Stimulated activated CD4-positive, alpha-beta T cell treated with anti-CD3 and anti-CD28 coated beads, TNF-alpha, amount 100 ng/mL, for 48 hours (primary cell): ENCODE measurements at regions not wholly inside any gene's neighbourhood (a gene's known extent, or its start where the extent isn't known, plus 50 kb on each side); places are given as distances from the start of the nearest gene placed in this dataset.

ENCODE experiments used
- DNase-seq, 3 donors: peaks; one replicate each; pipeline ENCODE4 v3.0.0-alpha.2; 2020; ENCODE audit warnings: low read depth in 3 of 3

- DNase-seq: no peak
Measured at GRCh38 chr4:181162266-181162665, 1080.9 kb upstream of the TENM3 start.

GRCh38 chr4:181162676-181163075, 1080.5 kb upstream of the TENM3 start:
- DNase-seq: no peak

GRCh38 chr4:181166742-181167399, 1076.3 kb upstream of the TENM3 start:
- DNase-seq: no peak

- no peak for DNase-seq
Measured at GRCh38 chr4:181168011-181168805, 1075.0 kb upstream of the TENM3 start.

GRCh38 chr4:181173046-181173445, 1070.2 kb upstream of the TENM3 start:
- DNase-seq: no peak

- no peak for DNase-seq
Measured at GRCh38 chr4:181176306-181176705, 1066.9 kb upstream of the TENM3 start.

GRCh38 chr4:181181331-181181730, 1061.9 kb upstream of the TENM3 start:
- DNase-seq: no peak

- no peak for DNase-seq
Measured at GRCh38 chr4:181189751-181190150, 1053.5 kb upstream of the TENM3 start.

- DNase-seq: no peak
Measured at GRCh38 chr4:181193131-181193930, 1049.9 kb upstream of the TENM3 start.

- no peak for DNase-seq
Measured at GRCh38 chr4:181194096-181194495, 1049.1 kb upstream of the TENM3 start.

GRCh38 chr4:181200076-181200475, 1043.1 kb upstream of the TENM3 start:
- DNase-seq: no peak

- no peak for DNase-seq
Measured at GRCh38 chr4:181202240-181202639, 1041.0 kb upstream of the TENM3 start.

GRCh38 chr4:181204109-181204508, 1039.1 kb upstream of the TENM3 start:
- DNase-seq: no peak

GRCh38 chr4:181213551-181213950, 1029.7 kb upstream of the TENM3 start:
- DNase-seq: no peak

- no peak for DNase-seq
Measured at GRCh38 chr4:181216501-181216900, 1026.7 kb upstream of the TENM3 start.

GRCh38 chr4:181219783-181220416, 1023.3 kb upstream of the TENM3 start:
- no peak for DNase-seq

GRCh38 chr4:181224852-181225251, 1018.4 kb upstream of the TENM3 start:
- DNase-seq: no peak

GRCh38 chr4:181225616-181226261, 1017.5 kb upstream of the TENM3 start:
- no peak for DNase-seq

GRCh38 chr4:181234951-181235680, 1008.1 kb upstream of the TENM3 start:
- no peak for DNase-seq

GRCh38 chr4:181245326-181245725, 997.9 kb upstream of the TENM3 start:
- no peak for DNase-seq

- no peak for DNase-seq
Measured at GRCh38 chr4:181249031-181249430, 994.2 kb upstream of the TENM3 start.
